CD4-positive, alpha-beta T cell treated with Interleukin-1 beta for 1 hour (primary cell): ENCODE measurements at regions not wholly inside any gene's neighbourhood (a gene's known extent, or its start where the extent isn't known, plus 50 kb on each side); places are given as distances from the start of the nearest gene placed in this dataset.

Source experiments
- DNase-seq, 2 donors: peaks; one replicate each; pipeline ENCODE4 v3.0.0-alpha.2; 2020 to 2022

DNA sequence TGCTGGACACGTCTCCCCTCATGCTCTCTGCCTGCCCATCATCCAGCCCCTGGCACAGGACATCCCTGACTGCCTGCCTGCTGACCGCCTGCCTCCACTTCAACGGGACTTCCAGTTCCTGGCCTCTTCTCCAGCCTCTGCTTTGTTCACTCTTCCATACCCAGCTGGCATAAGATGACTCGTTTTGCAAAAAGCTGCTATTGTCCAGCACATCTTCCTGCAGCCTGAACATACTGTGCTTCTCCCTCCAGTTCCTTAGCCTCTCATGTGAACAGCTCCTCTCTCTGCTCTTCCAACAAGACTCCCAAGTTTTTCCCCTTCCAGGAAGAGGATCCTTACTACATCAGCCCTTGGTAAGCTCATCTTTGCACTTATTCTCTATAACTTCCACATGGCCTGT lies 62.4 kb upstream of the SKOR2 start:
- no peak for DNase-seq

DNA sequence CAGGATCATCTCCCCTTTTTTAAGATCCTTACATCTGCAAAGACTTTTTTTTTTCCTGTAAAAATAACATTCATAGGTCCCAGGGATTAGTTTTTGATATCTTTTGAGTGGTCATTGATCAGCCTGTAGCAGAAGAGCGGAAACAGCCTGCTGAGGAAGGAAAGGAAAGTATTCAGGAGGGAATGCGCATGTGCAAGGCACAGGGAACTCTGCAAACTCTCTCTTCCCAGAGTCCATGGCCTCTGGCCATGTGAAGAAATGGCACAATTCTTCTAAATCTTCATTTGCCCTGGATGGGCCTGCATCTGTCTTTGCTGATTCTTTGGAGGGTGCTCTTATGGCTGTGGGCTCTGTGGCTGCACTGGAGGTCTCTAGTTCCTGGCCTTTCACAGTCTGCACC lies 60.1 kb upstream of the SKOR2 start:
- no peak for DNase-seq
